ENCODE measurements at regions not wholly inside any gene's neighbourhood (a gene's known extent, or its start where the extent isn't known, plus 50 kb on each side); places are given as distances from the start of the nearest gene placed in this dataset.

- DNase-seq: no peak
Observed at GRCh38 chr2:19746611-19747309, 155.0 kb downstream of the TTC32 start.

GRCh38 chr2:19746137-19746600 lies 155.6 kb downstream of the TTC32 start:
- DNase-seq: no peak

GRCh38 chr2:19745318-19746136 lies 156.3 kb downstream of the TTC32 start:
- no peak for DNase-seq

- DNase-seq: no peak
Observed at GRCh38 chr2:19744456-19745199, 157.2 kb downstream of the TTC32 start.

- no peak for DNase-seq
Observed at GRCh38 chr2:19743641-19744040, 158.1 kb downstream of the TTC32 start.

GRCh38 chr2:19742872-19743271 lies 158.9 kb downstream of the TTC32 start:
- no peak for DNase-seq

- no peak for DNase-seq
Observed at GRCh38 chr2:19739256-19739655, 162.5 kb downstream of the TTC32 start.

GRCh38 chr2:19738707-19739106 lies 163.1 kb downstream of the TTC32 start:
- no peak for DNase-seq

- no peak for DNase-seq
Observed at GRCh38 chr2:19736191-19736831, 165.5 kb downstream of the TTC32 start.

- DNase-seq: no peak
Observed at GRCh38 chr2:19733951-19734425, 167.8 kb downstream of the TTC32 start.

GRCh38 chr2:19733390-19733789 lies 168.4 kb downstream of the TTC32 start:
- no peak for DNase-seq

GRCh38 chr2:19732255-19732654 lies 169.5 kb downstream of the TTC32 start:
- DNase-seq: no peak

- DNase-seq: no peak
Observed at GRCh38 chr2:19731515-19731914, 170.3 kb downstream of the TTC32 start.

- DNase-seq: no peak
Observed at GRCh38 chr2:19731037-19731436, 170.7 kb downstream of the TTC32 start.

GRCh38 chr2:19728125-19728524 lies 173.7 kb downstream of the TTC32 start:
- DNase-seq: no peak

- no peak for DNase-seq
Observed at GRCh38 chr2:19725392-19725791, 176.4 kb downstream of the TTC32 start.

GRCh38 chr2:19723021-19723420 lies 178.8 kb downstream of the TTC32 start:
- DNase-seq: no peak

GRCh38 chr2:19722531-19722971 lies 179.2 kb downstream of the TTC32 start:
- DNase-seq: peak; percentile 85

GRCh38 chr2:19720306-19720705 lies 181.5 kb downstream of the TTC32 start:
- DNase-seq: no peak

GRCh38 chr2:19719540-19719939 lies 182.2 kb downstream of the TTC32 start:
- no peak for DNase-seq

GRCh38 chr2:19717446-19717845 lies 184.3 kb downstream of the TTC32 start:
- DNase-seq: no peak

GRCh38 chr2:19714926-19715325 lies 186.9 kb downstream of the TTC32 start:
- DNase-seq: no peak

GRCh38 chr2:19712850-19713249 lies 188.9 kb downstream of the TTC32 start:
- DNase-seq: no peak

All from NCI-H2171 treated with DMSO at 0.1 percent for 48 hours (cell line).